ENCODE measurements at regions not wholly inside any gene's neighbourhood (a gene's known extent, or its start where the extent isn't known, plus 50 kb on each side); places are given as distances from the start of the nearest gene placed in this dataset.

- H3K27ac ChIP-seq (ENCODE audit: low read depth, low read length) = no peak overlapping the region
- no peaks in the 10 kb centered on the region for H3K36me3 ChIP-seq (ENCODE audit: control insufficient read depth in 5 of 5, insufficient read depth in 5 of 5, low read length in 5 of 5)
- H3K9me3 ChIP-seq (ENCODE audit: control insufficient read depth in 5 of 5, low read length in 5 of 5) = peaks cover 0 to 8% (median 4%) of the 10 kb centered on the region in 5 donors
- H3K4me1 ChIP-seq (ENCODE audit: control insufficient read depth in 5 of 5, insufficient read depth in 5 of 5, low read length in 5 of 5) = no peaks in the 10 kb centered on the region
- H3K27me3 ChIP-seq (ENCODE audit: control insufficient read depth in 5 of 5, insufficient read depth in 4 of 5, low read length in 5 of 5) = peaks cover 0 to 2% (median 0%) of the 10 kb centered on the region in 5 donors
- H3K4me3 ChIP-seq (ENCODE audit: low read depth in 1 of 5, low read length in 5 of 5) = no peak overlapping the region
- no peak overlapping the region for H3K9ac ChIP-seq (ENCODE audit: low read length in 5 of 5)
These were observed 153.5 kb upstream of the IRX2 start for GRCh38 chr5:2904956-2905355.

GRCh38 chr5:2904399-2904798, 152.9 kb upstream of the IRX2 start:
- Histone ChIP-seq H3K9ac (ENCODE audit: low read length in 5 of 5) (no peak overlapping the region), H3K9me3 (ENCODE audit: control insufficient read depth in 5 of 5, low read length in 5 of 5) (peaks cover 0 to 8% (median 4%) of the 10 kb centered on the region in 5 donors), H3K4me1 (ENCODE audit: control insufficient read depth in 5 of 5, insufficient read depth in 5 of 5, low read length in 5 of 5) (no peaks in the 10 kb centered on the region), H3K4me3 (ENCODE audit: low read depth in 1 of 5, low read length in 5 of 5) (no peak overlapping the region), H3K27me3 (ENCODE audit: control insufficient read depth in 5 of 5, insufficient read depth in 4 of 5, low read length in 5 of 5) (peaks cover 0 to 2% (median 0%) of the 10 kb centered on the region in 5 donors), H3K36me3 (ENCODE audit: control insufficient read depth in 5 of 5, insufficient read depth in 5 of 5, low read length in 5 of 5) (no peaks in the 10 kb centered on the region), H3K27ac (ENCODE audit: low read depth, low read length) (no peak overlapping the region)

GRCh38 chr5:2903451-2904395, 152.2 kb upstream of the IRX2 start:
- no peaks in the 10 kb centered on the region for H3K36me3 ChIP-seq (ENCODE audit: control insufficient read depth in 5 of 5, insufficient read depth in 5 of 5, low read length in 5 of 5)
- H3K4me3 ChIP-seq (ENCODE audit: low read depth in 1 of 5, low read length in 5 of 5) = no peak overlapping the region
- H3K9ac ChIP-seq (ENCODE audit: low read length in 5 of 5) = no peak overlapping the region
- peaks cover 0 to 8% (median 4%) of the 10 kb centered on the region in 5 donors for H3K9me3 ChIP-seq (ENCODE audit: control insufficient read depth in 5 of 5, low read length in 5 of 5)
- H3K27me3 ChIP-seq (ENCODE audit: control insufficient read depth in 5 of 5, insufficient read depth in 4 of 5, low read length in 5 of 5) = peaks cover 0 to 3% (median 0%) of the 10 kb centered on the region in 5 donors
- no peak overlapping the region for H3K27ac ChIP-seq (ENCODE audit: low read depth, low read length)
- no peaks in the 10 kb centered on the region for H3K4me1 ChIP-seq (ENCODE audit: control insufficient read depth in 5 of 5, insufficient read depth in 5 of 5, low read length in 5 of 5)

GRCh38 chr5:2902742-2903297, 151.3 kb upstream of the IRX2 start:
- H3K27ac ChIP-seq (ENCODE audit: low read depth, low read length) = no peak overlapping the region
- no peak overlapping the region for H3K4me3 ChIP-seq (ENCODE audit: low read depth in 1 of 5, low read length in 5 of 5)
- peaks cover 0 to 5% (median 0%) of the 10 kb centered on the region in 5 donors for H3K27me3 ChIP-seq (ENCODE audit: control insufficient read depth in 5 of 5, insufficient read depth in 4 of 5, low read length in 5 of 5)
- H3K36me3 ChIP-seq (ENCODE audit: control insufficient read depth in 5 of 5, insufficient read depth in 5 of 5, low read length in 5 of 5) = no peaks in the 10 kb centered on the region
- H3K9ac ChIP-seq (ENCODE audit: low read length in 5 of 5) = no peak overlapping the region
- no peaks in the 10 kb centered on the region for H3K4me1 ChIP-seq (ENCODE audit: control insufficient read depth in 5 of 5, insufficient read depth in 5 of 5, low read length in 5 of 5)
- peaks cover 0 to 8% (median 4%) of the 10 kb centered on the region in 5 donors for H3K9me3 ChIP-seq (ENCODE audit: control insufficient read depth in 5 of 5, low read length in 5 of 5)

GRCh38 chr5:2902186-2902585, 150.7 kb upstream of the IRX2 start:
- no peaks in the 10 kb centered on the region for H3K36me3 ChIP-seq (ENCODE audit: control insufficient read depth in 5 of 5, insufficient read depth in 5 of 5, low read length in 5 of 5)
- peaks cover 0 to 8% (median 4%) of the 10 kb centered on the region in 5 donors for H3K9me3 ChIP-seq (ENCODE audit: control insufficient read depth in 5 of 5, low read length in 5 of 5)
- H3K27me3 ChIP-seq (ENCODE audit: control insufficient read depth in 5 of 5, insufficient read depth in 4 of 5, low read length in 5 of 5) = peaks cover 0 to 7% (median 1%) of the 10 kb centered on the region in 5 donors
- no peak overlapping the region for H3K9ac ChIP-seq (ENCODE audit: low read length in 5 of 5)
- H3K27ac ChIP-seq (ENCODE audit: low read depth, low read length) = no peak overlapping the region
- no peaks in the 10 kb centered on the region for H3K4me1 ChIP-seq (ENCODE audit: control insufficient read depth in 5 of 5, insufficient read depth in 5 of 5, low read length in 5 of 5)
- no peak overlapping the region for H3K4me3 ChIP-seq (ENCODE audit: low read depth in 1 of 5, low read length in 5 of 5)

- Histone ChIP-seq H3K4me1 (ENCODE audit: control insufficient read depth in 5 of 5, insufficient read depth in 5 of 5, low read length in 5 of 5) (no peaks in the 10 kb centered on the region), H3K27me3 (ENCODE audit: control insufficient read depth in 5 of 5, insufficient read depth in 4 of 5, low read length in 5 of 5) (peaks cover 0 to 5% (median 2%) of the 10 kb centered on the region in 5 donors), H3K9ac (ENCODE audit: low read length in 5 of 5) (no peak overlapping the region), H3K9me3 (ENCODE audit: control insufficient read depth in 5 of 5, low read length in 5 of 5) (peaks cover 0 to 9% (median 4%) of the 10 kb centered on the region in 5 donors), H3K27ac (ENCODE audit: low read depth, low read length) (no peak overlapping the region), H3K36me3 (ENCODE audit: control insufficient read depth in 5 of 5, insufficient read depth in 5 of 5, low read length in 5 of 5) (no peaks in the 10 kb centered on the region), H3K4me3 (ENCODE audit: low read depth in 1 of 5, low read length in 5 of 5) (no peak overlapping the region)
These were observed 150.0 kb upstream of the IRX2 start for GRCh38 chr5:2901511-2901910.

GRCh38 chr5:2901096-2901495, 149.6 kb upstream of the IRX2 start:
- Histone ChIP-seq H3K36me3 (ENCODE audit: control insufficient read depth in 5 of 5, insufficient read depth in 5 of 5, low read length in 5 of 5) (no peaks in the 10 kb centered on the region), H3K4me3 (ENCODE audit: low read depth in 1 of 5, low read length in 5 of 5) (no peak overlapping the region), H3K4me1 (ENCODE audit: control insufficient read depth in 5 of 5, insufficient read depth in 5 of 5, low read length in 5 of 5) (no peaks in the 10 kb centered on the region), H3K27me3 (ENCODE audit: control insufficient read depth in 5 of 5, insufficient read depth in 4 of 5, low read length in 5 of 5) (peaks cover 0 to 5% (median 2%) of the 10 kb centered on the region in 5 donors), H3K9ac (ENCODE audit: low read length in 5 of 5) (no peak overlapping the region), H3K9me3 (ENCODE audit: control insufficient read depth in 5 of 5, low read length in 5 of 5) (peaks cover 0 to 11% (median 4%) of the 10 kb centered on the region in 5 donors), H3K27ac (ENCODE audit: low read depth, low read length) (no peak overlapping the region)

GRCh38 chr5:2900360-2900759, 148.9 kb upstream of the IRX2 start:
- Histone ChIP-seq H3K27ac (ENCODE audit: low read depth, low read length) (no peak overlapping the region), H3K9ac (ENCODE audit: low read length in 5 of 5) (no peak overlapping the region), H3K9me3 (ENCODE audit: control insufficient read depth in 5 of 5, low read length in 5 of 5) (peaks cover 0 to 11% (median 4%) of the 10 kb centered on the region in 5 donors), H3K27me3 (ENCODE audit: control insufficient read depth in 5 of 5, insufficient read depth in 4 of 5, low read length in 5 of 5) (peaks cover 0 to 5% (median 2%) of the 10 kb centered on the region in 5 donors), H3K4me1 (ENCODE audit: control insufficient read depth in 5 of 5, insufficient read depth in 5 of 5, low read length in 5 of 5) (no peaks in the 10 kb centered on the region), H3K4me3 (ENCODE audit: low read depth in 1 of 5, low read length in 5 of 5) (no peak overlapping the region), H3K36me3 (ENCODE audit: control insufficient read depth in 5 of 5, insufficient read depth in 5 of 5, low read length in 5 of 5) (no peaks in the 10 kb centered on the region)

- H3K27me3 ChIP-seq (ENCODE audit: control insufficient read depth in 5 of 5, insufficient read depth in 4 of 5, low read length in 5 of 5) = peaks cover 0 to 5% (median 2%) of the 10 kb centered on the region in 5 donors
- H3K36me3 ChIP-seq (ENCODE audit: control insufficient read depth in 5 of 5, insufficient read depth in 5 of 5, low read length in 5 of 5) = no peaks in the 10 kb centered on the region
- H3K9ac ChIP-seq (ENCODE audit: low read length in 5 of 5) = no peak overlapping the region
- peaks cover 0 to 11% (median 4%) of the 10 kb centered on the region in 5 donors for H3K9me3 ChIP-seq (ENCODE audit: control insufficient read depth in 5 of 5, low read length in 5 of 5)
- H3K4me1 ChIP-seq (ENCODE audit: control insufficient read depth in 5 of 5, insufficient read depth in 5 of 5, low read length in 5 of 5) = no peaks in the 10 kb centered on the region
- no peak overlapping the region for H3K27ac ChIP-seq (ENCODE audit: low read depth, low read length)
- no peak overlapping the region for H3K4me3 ChIP-seq (ENCODE audit: low read depth in 1 of 5, low read length in 5 of 5)
These were observed 147.8 kb upstream of the IRX2 start for GRCh38 chr5:2899311-2899710.

GRCh38 chr5:2898661-2899060, 147.2 kb upstream of the IRX2 start:
- Histone ChIP-seq H3K4me1 (ENCODE audit: control insufficient read depth in 5 of 5, insufficient read depth in 5 of 5, low read length in 5 of 5) (no peaks in the 10 kb centered on the region), H3K9ac (ENCODE audit: low read length in 5 of 5) (no peak overlapping the region), H3K9me3 (ENCODE audit: control insufficient read depth in 5 of 5, low read length in 5 of 5) (peaks cover 0 to 11% (median 4%) of the 10 kb centered on the region in 5 donors), H3K4me3 (ENCODE audit: low read depth in 1 of 5, low read length in 5 of 5) (no peak overlapping the region), H3K36me3 (ENCODE audit: control insufficient read depth in 5 of 5, insufficient read depth in 5 of 5, low read length in 5 of 5) (no peaks in the 10 kb centered on the region), H3K27ac (ENCODE audit: low read depth, low read length) (no peak overlapping the region), H3K27me3 (ENCODE audit: control insufficient read depth in 5 of 5, insufficient read depth in 4 of 5, low read length in 5 of 5) (peaks cover 0 to 5% (median 2%) of the 10 kb centered on the region in 5 donors)

Data from subcutaneous abdominal adipose tissue (tissue), 5 donors.